Spleen (tissue), 3 donors: ENCODE measurements at regions not wholly inside any gene's neighbourhood (a gene's known extent, or its start where the extent isn't known, plus 50 kb on each side); places are given as distances from the start of the nearest gene placed in this dataset.

Source experiments
- POLR2A ChIP-seq, 3 donors: fragments of 450-650 bp; IDR thresholded peaks; one replicate each; pipeline ENCODE4 v1.5.1; 2017; ENCODE audit warnings: antibody characterized with exemption in 3 of 3, mild to moderate bottlenecking in 1 of 3
- POLR2AphosphoS5 ChIP-seq, 3 donors: sonication (generic); formaldehyde crosslinking; IDR thresholded peaks; one replicate each; pipeline ENCODE4 v1.5.1; 2017; ENCODE audit warnings: antibody characterized with exemption in 3 of 3

DNA sequence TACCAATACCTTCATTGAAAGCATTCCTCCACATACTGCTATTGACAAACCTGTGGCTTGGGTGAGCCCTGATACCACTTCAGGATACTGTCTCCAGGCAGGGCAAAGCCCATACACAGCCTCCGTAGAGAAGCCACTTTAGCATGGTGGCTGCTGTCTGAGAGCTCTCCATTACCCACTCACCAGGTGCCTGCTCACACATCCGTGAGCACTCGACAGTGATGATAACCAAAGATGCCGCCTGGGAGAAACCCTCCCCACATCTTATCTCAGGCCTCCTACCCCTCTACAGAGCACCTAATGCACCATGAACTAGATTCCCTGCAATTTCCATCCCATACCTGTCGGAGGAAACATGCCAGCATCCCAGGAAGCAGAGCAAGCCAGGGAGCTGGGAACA, 57.6 kb upstream of the KLHL29 start:
- TF ChIP-seq POLR2A (IDR thresholded peaks at IDR 0.05) = no peak
- no peak for TF ChIP-seq POLR2AphosphoS5 (IDR thresholded peaks at IDR 0.05)
